ENCODE measurements at regions not wholly inside any gene's neighbourhood (a gene's known extent, or its start where the extent isn't known, plus 50 kb on each side); places are given as distances from the start of the nearest gene placed in this dataset.

GRCh38 chr10:80909254-80909653, 371.6 kb downstream of the SH2D4B start:
- Histone ChIP-seq H2AFZ (replicated peaks; ENCODE audit: low read length, poor library complexity) (no peak overlapping the region), H3K4me3 (ENCODE audit: insufficient read depth, low read depth, low read length) (no peak overlapping the region), H4K91ac (ENCODE audit: insufficient read depth, low read depth, low read length) (no peak overlapping the region), H3K27ac (ENCODE audit: insufficient read depth, low read length) (no peak overlapping the region), H3K56ac (ENCODE audit: extremely low read depth, insufficient read depth, low read length) (no peak overlapping the region), H2AK9ac (replicated peaks; ENCODE audit: low read depth, low read length, poor library complexity) (no peak overlapping the region), H2BK120ac (ENCODE audit: low read depth, low read length) (no peak overlapping the region), H4K20me1 (ENCODE audit: insufficient read depth, low read length) (no peaks in the 10 kb centered on the region), H3K36me3 (ENCODE audit: control insufficient read depth, insufficient read depth, low read length) (no peaks in the 10 kb centered on the region), H3K79me1 (ENCODE audit: low read depth in 1 of 2, low read length in 2 of 2) (no peaks in the 10 kb centered on the region), H2AK5ac (ENCODE audit: low read depth, low read length) (no peak overlapping the region), H4K5ac (ENCODE audit: low read depth, low read length) (no peak overlapping the region), H3K4ac (ENCODE audit: low read depth, low read length) (no peak overlapping the region), H3K23ac (ENCODE audit: low read depth, low read length) (no peak overlapping the region), H4K8ac (ENCODE audit: low read depth in 2 of 2, low read length in 2 of 2) (no peak overlapping the region), H3K27me3 (ENCODE audit: control insufficient read depth, insufficient read depth, low read length) (no peaks in the 10 kb centered on the region), H3K4me2 (ENCODE audit: low read depth, low read length) (no peak overlapping the region), H2BK20ac (ENCODE audit: low read depth, low read length) (no peak overlapping the region), H3K4me1 (ENCODE audit: control insufficient read depth, insufficient read depth, low read length) (no peaks in the 10 kb centered on the region), H3K9me3 (ENCODE audit: control insufficient read depth, insufficient read depth, low read length) (peaks cover 9% of the 10 kb centered on the region), H3K9ac (ENCODE audit: low read depth, low read length) (no peak overlapping the region), H2BK15ac (ENCODE audit: low read depth, low read length) (no peak overlapping the region), H3K14ac (replicated peaks; ENCODE audit: low read depth, low read length) (no peak overlapping the region), H3K18ac (ENCODE audit: low read depth, low read length) (no peak overlapping the region), H2BK5ac (ENCODE audit: low read depth, low read length, poor library complexity, severe bottlenecking) (no peak overlapping the region), H3K9me1 (ENCODE audit: insufficient read depth, low read length) (no peaks in the 10 kb centered on the region)
- in situ Hi-C loops (cut with MboI; ENCODE audit: low sequenced_read_pairs), result loop anchor here (25.0 kb wide), 1 partner anchor 472 kb away; no protein-coding TSS in a partner anchor
- dilution Hi-C loops (cut with HindIII; ENCODE audit: low sequenced_read_pairs, unreplicated experiment), result no loop called here
- ChIA-PET CTCF (no interaction called here), POLR2A (ENCODE audit: unreplicated experiment) (no interaction called here)
- no CpG with 5 or more reads among the region's 5 CpGs for WGBS, 2 experiments (ENCODE audit: extremely low coverage in 2 of 2, insufficient read length in 1 of 2)
- ATAC-seq (ENCODE audit: low read depth), result no peak
- no peak for TF ChIP-seq MAFK (IDR thresholded peaks at IDR 0.05; ENCODE audit: low read depth, low read length)
- TF ChIP-seq ELK1 (IDR thresholded peaks at IDR 0.05; ENCODE audit: borderline replicate concordance, low read depth, low read length), result no peak
- no peak for TF ChIP-seq USF2 (IDR thresholded peaks at IDR 0.05; ENCODE audit: low read depth, low read length)
- no peak for TF ChIP-seq FOS (IDR thresholded peaks at IDR 0.05; ENCODE audit: low read depth, low read length)
- no peak for TF ChIP-seq RAD21 (IDR thresholded peaks at IDR 0.05; ENCODE audit: low read length)
- TF ChIP-seq BHLHE40 (IDR thresholded peaks at IDR 0.05; ENCODE audit: low read depth, low read length), result no peak
- no peak for TF ChIP-seq SMC3 (IDR thresholded peaks at IDR 0.05; ENCODE audit: low read depth, low read length)
- no peak for TF ChIP-seq NFE2L2 (IDR thresholded peaks at IDR 0.05; ENCODE audit: low read depth, low read length)
- no peak for TF ChIP-seq MAZ (IDR thresholded peaks at IDR 0.05; ENCODE audit: borderline replicate concordance, low read depth, low read length)
- no peak for TF ChIP-seq POLR2A (IDR thresholded peaks at IDR 0.05; ENCODE audit: low read depth, low read length)
- no peak for TF ChIP-seq RFX5 (IDR thresholded peaks at IDR 0.05; ENCODE audit: low read depth, low read length)
- no peak for TF ChIP-seq CEBPB (IDR thresholded peaks at IDR 0.05; ENCODE audit: low read depth, low read length)
- TF ChIP-seq CHD1 (IDR thresholded peaks at IDR 0.05; ENCODE audit: low read depth, low read length), result no peak
- TF ChIP-seq MXI1 (IDR thresholded peaks at IDR 0.05; ENCODE audit: borderline replicate concordance, low read depth, low read length), result no peak
- TF ChIP-seq RCOR1 (IDR thresholded peaks at IDR 0.05; ENCODE audit: insufficient replicate concordance, low read length), result no peak
- TF ChIP-seq CTCF (conservative IDR thresholded peaks at IDR 0.05; ENCODE audit: low read depth, low read length), result no peak
- no peak for DNase-seq
- BruUV-seq (replicated peaks), result no TSS peak
- intact Hi-C loops (cut with micrococcal nuclease), result no loop called here

All from IMR-90 (cell line).